Epithelial cell of prostate (primary cell): ENCODE measurements at regions not wholly inside any gene's neighbourhood (a gene's known extent, or its start where the extent isn't known, plus 50 kb on each side); places are given as distances from the start of the nearest gene placed in this dataset.

Source experiments
- DNase-seq: peaks from one replicate; pipeline ENCODE4 v3.0.0-alpha.2; 2011; ENCODE audit warnings: low read depth, low spot score
- H3K27ac ChIP-seq: fragments of 450-650 bp; 2 replicates; pipeline ENCODE4 v1.5.1; 2017; ENCODE audit warnings: mild to moderate bottlenecking

DNA sequence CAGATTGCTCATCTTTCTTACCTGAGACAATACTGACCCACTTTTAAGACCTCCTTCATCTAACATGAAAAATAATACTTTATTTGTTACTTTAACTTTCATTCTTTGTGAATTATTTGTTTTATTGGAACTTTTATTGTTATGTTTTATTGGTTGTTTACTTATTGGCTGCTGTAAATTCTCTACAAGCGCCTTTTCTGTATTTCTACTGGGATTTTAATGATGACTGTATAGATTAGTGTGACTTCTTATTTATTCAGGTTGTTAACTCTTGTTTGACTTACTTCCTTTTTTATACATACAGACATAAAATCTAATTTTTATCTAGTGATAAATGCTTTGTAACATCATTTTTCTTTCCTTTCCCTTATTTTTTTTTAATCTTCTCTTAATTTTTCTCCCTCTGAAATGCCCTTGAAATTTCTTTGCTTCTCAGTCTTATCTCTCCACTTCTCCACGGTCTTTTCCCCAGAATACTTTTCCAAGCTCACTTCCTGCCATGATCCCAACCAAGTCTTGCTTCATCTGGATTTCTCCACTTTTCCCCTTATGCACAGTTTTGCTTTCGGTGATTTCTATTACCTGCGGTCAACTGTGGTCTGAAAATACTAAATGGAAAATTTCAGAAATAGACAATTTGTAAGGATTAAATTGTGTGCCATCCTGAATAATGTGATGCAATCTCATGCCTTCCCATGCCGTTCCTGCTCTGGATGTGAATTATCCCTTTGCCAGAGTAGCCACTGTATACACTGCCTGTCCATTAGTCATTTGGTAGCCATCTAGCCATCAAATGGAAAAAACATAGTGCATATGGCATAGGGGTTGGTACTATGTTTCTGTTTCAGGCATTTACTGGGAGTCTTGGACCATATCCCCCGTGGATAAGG lies 265.9 kb downstream of the PRL start:
- no peak for DNase-seq
- no peak overlapping the region for H3K27ac ChIP-seq

DNA sequence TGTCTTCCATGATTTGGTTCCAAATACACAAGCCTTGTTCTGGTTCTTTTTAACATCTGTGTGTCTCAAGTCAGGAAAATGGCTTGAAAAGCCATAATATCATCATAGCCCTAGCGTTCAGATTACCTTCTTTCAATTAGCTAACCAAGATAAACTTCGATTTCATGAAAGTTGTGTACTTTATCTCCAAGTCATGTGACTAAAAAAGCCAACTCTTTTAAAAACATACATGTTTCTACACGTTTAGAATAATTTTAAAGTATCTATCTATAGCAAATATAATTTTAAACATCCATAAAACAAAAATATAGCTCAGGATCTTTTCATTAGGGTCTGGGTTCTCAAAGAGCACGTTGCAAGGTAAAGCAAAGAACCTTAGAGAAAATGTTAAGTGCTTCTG lies 261.1 kb downstream of the PRL start:
- H3K27ac ChIP-seq: no peak overlapping the region
- no peak for DNase-seq

DNA sequence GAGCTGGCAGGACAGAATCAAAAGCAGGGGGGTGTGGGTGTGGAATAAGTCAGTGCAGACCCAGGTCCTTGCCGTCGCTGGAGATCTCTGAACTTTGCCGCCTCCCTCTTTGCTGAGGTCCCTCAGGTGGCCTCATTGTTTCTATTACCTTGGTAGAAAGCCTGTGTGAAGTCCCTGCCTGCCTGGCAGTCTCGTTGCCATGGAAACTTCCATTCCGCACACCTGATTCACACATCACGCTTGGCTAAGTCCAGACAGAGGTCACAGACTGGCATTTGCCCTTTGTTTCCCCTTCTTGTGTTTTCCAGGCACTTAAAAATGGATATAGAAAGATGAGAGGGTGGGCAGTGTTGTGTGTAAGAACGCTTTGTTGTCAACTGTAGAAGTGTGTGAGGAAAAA lies 260.6 kb downstream of the PRL start:
- DNase-seq: peak; percentile 20
- no peak overlapping the region for H3K27ac ChIP-seq

DNA sequence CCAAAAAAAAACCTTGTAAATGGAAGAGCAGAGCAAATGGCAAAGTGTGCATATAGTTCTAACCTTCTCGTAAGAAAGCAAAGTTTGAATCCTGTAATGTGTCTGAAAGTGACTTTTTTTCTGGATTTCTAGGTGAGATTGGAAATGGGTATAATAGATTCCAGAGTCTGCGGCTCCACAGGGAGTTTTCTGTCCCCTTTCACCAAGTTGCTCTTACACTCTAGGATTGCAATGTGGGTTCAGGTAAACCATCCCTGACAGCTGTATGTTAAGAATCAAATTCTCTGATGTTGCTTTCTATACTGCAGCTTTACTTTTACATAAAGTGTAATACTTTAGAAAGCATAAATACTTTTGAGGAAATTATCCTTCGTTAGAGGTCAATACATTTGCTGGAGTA lies 260.1 kb downstream of the PRL start:
- H3K27ac ChIP-seq: no peak overlapping the region
- DNase-seq: no peak

DNA sequence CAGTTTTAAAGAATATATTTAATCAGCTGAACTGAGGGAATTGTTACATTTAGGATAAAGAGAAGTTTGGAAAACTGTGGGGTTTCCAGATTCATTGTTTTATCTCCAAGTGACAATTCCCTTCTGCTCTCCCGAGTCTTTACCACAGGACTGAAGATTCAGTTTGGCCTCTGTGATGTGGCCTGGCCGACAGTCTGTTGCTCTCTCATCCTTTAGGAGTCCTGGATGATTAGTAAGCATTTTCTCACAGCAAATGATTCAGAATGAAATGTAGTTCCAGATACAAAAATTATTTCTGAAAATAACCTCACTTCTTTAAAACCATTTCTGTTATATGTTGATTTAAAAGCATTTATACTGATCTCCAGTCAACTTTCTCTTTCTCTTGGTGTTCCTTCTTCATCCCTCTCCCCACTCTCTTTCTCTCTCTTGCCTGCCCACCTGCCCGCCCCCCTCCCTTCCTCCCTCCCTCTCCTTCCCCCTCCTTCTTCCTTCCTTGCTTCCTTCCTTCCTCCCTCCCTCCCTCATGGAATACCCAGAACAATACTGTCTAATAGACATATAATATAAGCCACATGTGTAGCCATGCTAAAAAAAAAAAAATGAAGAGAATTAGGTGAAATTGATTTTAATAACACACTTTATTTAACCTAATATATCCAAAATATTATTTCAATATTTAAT lies 254.9 kb downstream of the PRL start:
- H3K27ac ChIP-seq: no peak overlapping the region
- no peak for DNase-seq

DNA sequence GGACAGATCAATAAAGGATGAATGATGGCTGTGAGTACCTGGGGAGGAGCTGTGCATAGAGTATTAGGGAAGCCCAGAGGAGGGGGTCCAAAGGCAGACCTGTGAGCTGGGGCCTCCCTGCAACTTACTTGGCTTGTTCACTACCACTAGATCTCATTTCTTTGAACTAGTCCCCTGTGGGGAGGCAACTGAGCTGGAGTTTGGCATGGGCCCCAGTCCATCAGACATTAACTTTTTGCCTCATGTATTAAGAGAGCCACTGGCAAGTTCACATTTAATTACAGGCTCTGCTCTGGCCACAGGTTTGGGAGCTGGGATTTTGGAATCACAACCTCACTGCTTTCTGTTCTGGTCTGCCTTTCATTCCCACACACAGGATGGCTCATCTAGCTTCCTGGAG lies 254.1 kb downstream of the PRL start:
- DNase-seq: no peak
- no peak overlapping the region for H3K27ac ChIP-seq

DNA sequence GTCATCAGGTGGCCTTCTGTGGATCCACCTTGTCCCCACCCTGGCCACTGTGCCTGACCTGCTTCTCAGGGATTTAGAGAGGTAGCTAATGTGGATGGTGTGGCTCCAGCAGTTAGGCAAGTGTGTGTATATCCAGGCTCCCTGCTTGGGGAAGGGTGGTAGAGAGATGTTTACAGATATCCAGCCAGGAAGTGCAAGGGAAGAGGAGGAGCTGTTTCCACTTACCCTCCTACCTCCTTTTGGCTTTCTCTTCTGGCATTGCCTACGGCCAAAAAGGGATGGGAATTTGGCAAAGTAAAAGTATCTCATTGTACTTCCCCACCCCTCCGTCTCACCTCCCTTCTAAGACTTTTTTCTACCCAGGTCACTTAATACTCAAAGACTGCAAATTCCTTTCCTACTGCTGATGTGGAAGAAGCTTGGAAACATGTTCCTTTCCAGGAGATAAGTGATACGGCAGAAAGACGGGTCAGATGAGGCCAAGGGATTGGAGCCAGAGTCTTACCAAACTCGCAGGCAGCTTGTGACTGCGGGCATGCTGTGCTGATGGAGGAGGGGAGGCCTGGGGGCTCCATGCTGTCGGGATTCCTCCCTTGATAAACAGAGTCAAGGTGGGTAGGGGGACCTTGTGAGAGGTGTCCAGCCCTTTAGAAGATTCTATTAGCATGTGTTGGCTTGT lies 253.4 kb downstream of the PRL start:
- DNase-seq: no peak
- no peak overlapping the region for H3K27ac ChIP-seq

DNA sequence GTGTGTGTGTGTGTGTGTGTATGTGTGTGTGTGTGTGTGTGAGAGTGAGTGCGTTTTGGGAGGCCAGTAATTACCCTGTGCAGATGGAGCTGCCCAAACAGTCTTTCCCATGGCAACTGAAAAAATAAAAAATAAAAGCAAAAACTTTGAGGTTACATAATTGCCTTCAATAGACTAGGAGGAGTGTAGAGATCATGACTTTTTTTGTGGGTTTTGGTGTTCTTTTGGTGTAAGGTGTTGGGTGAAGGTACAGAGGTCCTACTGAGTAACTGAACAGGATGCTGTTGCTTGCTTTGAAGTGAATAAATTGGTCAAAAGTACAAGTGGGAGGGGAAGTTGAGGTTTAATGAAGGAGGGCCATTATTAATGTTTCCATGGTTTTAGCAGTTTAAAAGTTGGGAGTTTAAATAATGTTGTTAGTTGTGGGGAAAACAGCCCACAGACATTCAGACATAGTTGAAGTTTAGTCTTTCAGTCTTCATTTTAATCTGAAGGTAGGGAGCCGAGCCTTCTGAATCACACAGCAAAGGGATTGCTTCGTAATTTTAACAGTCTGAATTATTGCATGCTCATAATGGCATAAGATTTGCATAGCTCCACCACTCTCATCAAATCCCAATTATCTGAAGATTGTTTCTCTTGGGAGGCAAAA lies 251.4 kb downstream of the PRL start:
- no peak for DNase-seq
- H3K27ac ChIP-seq: no peak overlapping the region

DNA sequence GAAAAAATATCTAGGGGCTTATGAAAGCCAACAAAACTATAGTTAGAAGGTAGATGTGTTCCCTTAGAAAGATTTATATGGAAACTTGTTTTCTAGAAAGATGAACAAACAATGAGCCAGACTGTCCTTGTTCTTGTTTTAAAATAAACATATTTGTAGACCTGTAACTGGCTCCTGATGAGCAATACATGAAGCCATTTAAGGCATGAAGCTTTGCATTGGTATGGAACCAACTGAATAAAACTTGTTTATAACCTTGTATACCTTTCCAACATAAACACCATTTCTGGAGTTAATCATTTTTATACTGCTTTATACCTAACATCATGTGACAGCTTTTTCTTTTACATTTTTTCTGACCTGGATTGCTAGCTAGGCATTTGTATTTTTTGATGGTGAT lies 247.8 kb downstream of the PRL start:
- no peak for DNase-seq
- no peak overlapping the region for H3K27ac ChIP-seq

DNA sequence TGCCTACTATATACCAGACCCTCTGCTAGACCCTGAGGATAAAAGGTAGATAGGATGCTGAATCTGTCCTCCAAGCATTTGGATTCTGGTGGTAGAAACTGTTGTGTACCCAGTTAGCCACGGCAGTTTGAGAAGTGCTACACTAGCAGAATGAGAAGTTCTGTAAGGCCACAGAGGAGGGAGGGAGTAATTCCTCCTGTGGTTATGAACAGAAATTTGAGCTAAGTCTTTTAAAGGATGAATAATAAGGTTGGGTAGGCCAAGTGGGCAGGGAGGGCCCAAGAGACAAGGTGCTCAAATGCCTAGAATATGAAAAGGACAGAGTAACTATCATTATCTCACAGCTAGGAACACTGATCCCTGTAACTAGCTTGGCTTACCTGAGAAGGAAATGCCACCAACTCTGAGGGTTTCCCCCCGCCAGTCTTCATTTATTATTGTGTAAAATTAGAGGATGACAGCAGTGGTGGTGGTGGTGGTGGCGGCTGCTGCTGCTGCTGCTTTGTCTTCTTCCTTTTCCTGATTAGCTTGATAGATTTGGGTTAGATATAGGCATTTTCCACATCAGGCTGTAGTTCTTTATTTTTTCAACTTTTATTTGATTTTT lies 243.3 kb downstream of the PRL start:
- no peak for DNase-seq
- H3K27ac ChIP-seq: no peak overlapping the region

DNA sequence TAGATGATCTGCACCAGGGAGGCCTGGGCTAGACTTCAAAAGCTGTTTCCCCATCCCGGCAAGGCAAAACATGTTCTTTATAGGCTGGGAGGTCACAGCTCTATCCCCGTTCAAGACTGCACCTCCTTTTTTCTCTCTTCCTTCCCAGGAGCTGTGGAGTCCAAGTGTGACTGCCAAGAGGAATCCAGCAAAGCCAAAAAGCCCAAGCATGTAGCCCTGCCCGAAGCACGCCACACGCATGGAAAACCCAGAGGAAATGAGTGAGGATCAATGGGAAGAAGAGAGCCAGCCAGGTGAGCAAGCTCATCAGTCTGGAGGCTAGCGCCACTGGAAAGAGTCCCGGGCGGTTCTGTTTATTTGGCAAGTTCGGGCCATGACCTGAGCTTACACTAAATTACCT lies 240.4 kb downstream of the PRL start:
- peak; percentile 39 for DNase-seq
- peak overlapping the region; percentile 49 for H3K27ac ChIP-seq

DNA sequence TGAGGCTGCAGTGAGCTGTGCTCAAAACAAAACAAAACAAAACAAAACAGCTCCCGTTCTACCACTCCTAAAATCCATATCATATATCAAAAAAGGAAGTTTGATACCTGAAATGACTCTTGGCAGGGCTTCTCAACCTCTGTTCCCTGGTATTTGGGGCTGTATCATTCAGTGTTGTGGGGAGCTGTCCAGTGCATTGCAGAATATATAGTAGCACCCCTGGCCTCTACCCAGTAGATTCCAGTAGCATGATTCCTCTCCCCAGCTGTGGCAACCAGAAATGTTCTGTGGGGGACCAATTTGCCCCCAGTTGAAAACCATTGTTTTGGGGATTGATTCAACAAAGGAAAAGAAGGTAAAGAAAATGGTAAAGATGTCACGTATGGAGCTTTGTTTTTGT lies 238.9 kb downstream of the PRL start:
- no peak overlapping the region for H3K27ac ChIP-seq
- DNase-seq: no peak

DNA sequence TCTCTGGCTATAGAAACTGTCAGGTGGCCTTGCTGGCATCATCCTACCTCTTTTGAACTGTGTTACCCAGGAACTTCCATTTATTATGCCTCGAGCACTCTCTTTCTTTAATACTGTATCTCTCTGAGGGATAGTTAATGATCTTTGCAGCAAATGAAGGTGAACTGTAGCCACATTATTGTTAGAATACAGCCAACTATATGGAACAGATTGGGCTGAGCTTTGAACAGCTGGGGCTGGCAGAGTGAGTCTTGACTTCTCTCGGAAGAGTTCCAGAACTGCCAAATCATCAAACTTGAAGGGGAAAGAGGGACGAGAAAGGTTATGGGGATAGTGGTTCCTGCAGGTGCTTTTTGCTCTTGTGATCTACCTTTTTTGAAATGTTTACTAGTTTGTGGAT lies 237.7 kb downstream of the PRL start:
- DNase-seq: no peak
- H3K27ac ChIP-seq: peak overlapping the region; percentile 33

DNA sequence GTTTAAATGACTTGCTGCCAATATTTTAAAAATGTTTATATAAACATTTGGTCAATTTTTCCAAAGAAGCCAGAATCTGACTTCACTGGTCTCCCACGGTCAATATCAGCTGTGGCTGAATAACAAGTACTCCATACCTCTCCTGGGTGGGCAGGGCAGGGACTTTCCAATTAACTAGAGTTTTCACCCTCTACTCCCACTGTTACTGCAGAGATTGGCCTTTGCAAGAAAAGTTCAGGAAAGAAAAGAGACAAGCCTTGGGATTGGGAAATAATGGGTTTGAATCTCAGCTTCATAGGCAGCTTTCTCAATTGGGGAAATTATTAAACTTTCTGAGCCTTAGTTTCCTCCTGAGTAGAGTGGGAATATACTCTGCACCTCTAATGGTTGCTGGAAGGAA lies 236.9 kb downstream of the PRL start:
- no peak for DNase-seq
- H3K27ac ChIP-seq: no peak overlapping the region

DNA sequence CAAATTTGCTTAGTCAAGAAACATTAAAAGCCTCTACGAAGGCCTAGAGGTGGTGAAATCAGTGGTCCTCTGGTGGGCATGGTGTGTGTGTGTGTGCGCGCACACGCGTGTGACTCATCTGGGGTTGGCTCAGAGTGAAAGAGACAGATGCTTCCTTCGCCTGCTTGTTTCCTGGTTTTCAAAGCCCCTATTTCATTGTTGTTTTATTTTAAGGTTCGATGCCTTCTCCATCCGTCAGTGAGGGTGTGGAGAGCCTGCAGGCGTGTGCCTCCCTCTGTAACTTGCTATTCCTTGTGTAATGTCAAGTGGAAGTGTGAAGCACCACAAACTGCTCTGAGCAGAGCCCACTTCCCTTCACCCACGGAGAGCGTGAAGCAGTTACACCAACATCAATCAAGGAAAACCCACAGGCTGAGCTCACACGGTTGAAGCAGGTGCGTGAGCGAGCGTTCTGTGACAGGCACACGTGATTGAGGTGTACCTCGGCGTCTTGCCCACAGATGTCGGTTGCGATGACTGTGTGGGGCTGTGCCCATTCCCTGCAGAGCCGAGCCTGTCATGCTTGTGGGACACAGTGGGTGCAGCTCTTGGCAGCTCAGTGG lies 233.9 kb downstream of the PRL start:
- DNase-seq: peak; percentile 41
- H3K27ac ChIP-seq: no peak overlapping the region

DNA sequence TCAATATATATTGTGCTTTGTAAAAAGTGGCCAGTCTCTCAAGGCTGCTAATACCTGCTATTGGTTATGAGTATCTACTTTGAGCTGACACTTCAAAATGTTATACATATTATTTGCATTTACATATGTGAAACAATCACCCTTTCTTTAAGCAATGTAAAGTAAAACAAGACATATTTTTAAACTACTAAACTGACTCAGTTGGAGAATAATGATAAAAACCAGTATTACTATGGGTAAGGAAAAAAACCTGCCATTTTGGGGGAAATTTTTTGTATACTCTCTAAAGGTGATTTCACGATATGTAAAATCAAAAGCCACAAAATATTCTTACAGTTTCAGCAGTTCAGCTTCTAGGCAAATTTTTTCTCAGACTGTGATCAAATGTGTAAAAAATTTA lies 232.3 kb downstream of the PRL start:
- no peak overlapping the region for H3K27ac ChIP-seq
- DNase-seq: no peak

DNA sequence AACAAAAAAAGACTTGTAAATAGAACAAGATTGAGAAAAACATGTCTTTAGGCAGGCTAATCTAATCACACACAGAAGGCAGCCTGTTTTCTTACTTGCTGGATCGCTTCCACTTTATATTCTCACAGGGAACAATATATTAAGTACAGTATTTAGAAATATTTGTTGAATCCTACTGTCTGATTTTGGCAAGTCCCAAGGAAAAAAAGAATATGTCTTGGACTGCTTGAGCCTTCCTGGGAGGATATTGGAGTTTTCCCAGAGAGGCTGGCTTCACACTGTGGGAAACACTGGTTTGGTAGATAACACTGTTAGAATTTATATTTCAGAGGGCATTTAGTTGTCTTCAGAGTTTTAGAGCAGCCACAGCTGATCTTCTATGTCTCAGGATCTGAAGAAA lies 229.7 kb downstream of the PRL start:
- DNase-seq: no peak
- H3K27ac ChIP-seq: no peak overlapping the region

DNA sequence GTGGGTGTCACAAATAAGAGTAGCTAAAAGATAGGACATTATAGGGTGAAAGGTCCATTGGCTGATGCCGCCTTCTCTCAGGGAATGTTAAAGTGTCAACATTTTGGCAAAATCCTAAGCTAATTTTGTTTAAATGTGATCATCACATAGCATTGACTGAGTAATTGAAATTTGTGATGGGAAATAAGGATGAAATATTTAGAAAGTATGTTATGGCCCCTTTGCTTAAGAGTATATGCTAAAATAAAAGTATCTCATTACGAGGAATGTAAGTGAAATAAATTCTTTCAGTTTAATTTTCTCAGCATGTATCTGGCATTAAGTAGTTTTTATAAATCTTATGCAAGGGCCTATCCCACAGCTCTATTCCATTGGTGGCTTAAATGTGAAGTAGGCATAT lies 229.2 kb downstream of the PRL start:
- DNase-seq: no peak
- H3K27ac ChIP-seq: no peak overlapping the region

DNA sequence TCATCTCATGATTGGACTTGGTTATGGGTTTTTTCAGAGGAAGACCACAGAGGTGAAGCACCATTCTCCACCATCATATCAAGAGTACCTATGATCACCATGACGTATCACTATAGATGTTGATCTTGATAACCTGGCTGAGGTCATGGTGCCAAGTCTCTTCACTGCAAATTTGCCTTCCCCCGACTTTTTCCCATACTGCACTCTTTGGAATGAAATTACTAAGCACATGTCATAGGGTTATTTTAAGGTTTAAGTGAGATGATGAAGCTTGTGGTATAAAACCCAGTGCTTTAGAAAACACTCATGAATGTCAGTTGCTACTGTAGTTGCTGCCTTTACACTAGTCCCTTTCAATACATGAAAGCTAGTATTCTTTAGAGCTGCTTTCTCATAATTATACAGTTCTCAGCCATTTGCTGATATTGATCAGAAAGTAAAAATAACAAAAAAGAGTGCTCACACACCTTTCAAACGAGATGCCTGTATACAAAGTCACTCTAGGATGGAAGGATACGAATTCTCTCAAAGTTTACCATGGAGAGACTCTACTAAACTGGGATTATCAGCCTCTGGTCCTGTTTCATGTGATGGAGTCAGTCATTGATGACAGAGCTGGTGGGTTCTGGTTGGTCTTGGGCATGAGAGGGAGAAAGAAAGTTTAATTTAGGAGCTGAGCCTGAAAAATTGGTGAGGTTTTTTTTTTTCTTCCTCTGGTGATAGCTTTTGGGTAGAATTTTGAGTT lies 228.1 kb downstream of the PRL start:
- DNase-seq: no peak
- no peak overlapping the region for H3K27ac ChIP-seq
